ENCODE measurements at regions not wholly inside any gene's neighbourhood (a gene's known extent, or its start where the extent isn't known, plus 50 kb on each side); places are given as distances from the start of the nearest gene placed in this dataset.

DNA sequence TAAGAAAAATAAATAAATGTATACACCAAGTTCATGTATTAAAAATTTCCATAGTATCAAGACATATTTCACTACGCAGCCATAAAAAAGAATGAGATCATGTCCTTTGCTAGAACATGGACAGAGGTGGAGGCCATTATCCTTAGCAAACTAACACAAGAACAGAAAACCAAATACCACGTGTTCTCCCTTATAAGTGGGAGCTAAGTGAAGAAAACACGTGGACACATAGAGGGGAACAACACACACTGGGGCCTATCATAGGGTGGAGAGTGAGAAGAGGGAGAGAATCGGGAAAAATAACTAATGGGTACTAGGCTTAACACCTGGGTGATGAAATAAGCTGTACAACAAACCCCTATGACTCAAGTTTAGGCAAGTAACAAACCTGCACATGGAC is 552.4 kb upstream of the PBX1 start:
- no peak for DNase-seq (ENCODE audit: low read depth)

DNA sequence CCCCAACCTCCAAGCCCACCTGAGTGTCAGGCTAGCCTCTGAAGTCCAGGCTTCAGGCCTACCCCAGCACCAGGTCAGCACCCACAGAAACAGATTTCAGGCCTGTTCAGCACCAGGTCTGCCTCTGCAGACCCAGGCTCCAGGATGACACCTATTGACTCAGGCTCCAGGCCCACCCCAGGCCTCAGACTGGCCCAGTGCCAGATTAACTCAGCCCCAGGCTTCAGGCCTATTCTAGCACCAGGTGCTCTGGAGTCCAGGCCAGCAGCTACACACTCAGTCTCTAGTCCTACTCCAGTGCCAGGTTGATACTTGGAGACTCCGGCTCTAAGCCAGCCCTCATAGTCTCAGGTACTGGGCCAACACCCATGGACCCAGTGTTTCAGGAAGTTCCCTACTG is 541.7 kb upstream of the PBX1 start:
- H3K4me3 ChIP-seq (ENCODE audit: low read length): no peak overlapping the region
- TF ChIP-seq, protein P1, sequence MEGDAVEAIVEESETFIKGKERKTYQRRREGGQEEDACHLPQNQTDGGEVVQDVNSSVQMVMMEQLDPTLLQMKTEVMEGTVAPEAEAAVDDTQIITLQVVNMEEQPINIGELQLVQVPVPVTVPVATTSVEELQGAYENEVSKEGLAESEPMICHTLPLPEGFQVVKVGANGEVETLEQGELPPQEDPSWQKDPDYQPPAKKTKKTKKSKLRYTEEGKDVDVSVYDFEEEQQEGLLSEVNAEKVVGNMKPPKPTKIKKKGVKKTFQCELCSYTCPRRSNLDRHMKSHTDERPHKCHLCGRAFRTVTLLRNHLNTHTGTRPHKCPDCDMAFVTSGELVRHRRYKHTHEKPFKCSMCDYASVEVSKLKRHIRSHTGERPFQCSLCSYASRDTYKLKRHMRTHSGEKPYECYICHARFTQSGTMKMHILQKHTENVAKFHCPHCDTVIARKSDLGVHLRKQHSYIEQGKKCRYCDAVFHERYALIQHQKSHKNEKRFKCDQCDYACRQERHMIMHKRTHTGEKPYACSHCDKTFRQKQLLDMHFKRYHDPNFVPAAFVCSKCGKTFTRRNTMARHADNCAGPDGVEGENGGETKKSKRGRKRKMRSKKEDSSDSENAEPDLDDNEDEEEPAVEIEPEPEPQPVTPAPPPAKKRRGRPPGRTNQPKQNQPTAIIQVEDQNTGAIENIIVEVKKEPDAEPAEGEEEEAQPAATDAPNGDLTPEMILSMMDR (IDR thresholded peaks at IDR 0.05; ENCODE audit: insufficient read depth, low read depth, low read length, missing control alignments): no peak
- DNase-seq (ENCODE audit: low read depth): peak; percentile 1

More for the DNA sequence above, 552.4 kb upstream of the PBX1 start:
- H3K4me3 ChIP-seq (ENCODE audit: low read length): no peak overlapping the region
- TF ChIP-seq, protein P1 (IDR thresholded peaks at IDR 0.05; ENCODE audit: insufficient read depth, low read depth, low read length, missing control alignments): no peak

- TF ChIP-seq, protein P1 (IDR thresholded peaks at IDR 0.05; ENCODE audit: insufficient read depth, low read depth, low read length, missing control alignments): no peak
- no peak overlapping the region for H3K4me3 ChIP-seq (ENCODE audit: low read length)
Observed at GRCh38 chr1:164020391-164020790, 538.6 kb upstream of the PBX1 start.

DNA sequence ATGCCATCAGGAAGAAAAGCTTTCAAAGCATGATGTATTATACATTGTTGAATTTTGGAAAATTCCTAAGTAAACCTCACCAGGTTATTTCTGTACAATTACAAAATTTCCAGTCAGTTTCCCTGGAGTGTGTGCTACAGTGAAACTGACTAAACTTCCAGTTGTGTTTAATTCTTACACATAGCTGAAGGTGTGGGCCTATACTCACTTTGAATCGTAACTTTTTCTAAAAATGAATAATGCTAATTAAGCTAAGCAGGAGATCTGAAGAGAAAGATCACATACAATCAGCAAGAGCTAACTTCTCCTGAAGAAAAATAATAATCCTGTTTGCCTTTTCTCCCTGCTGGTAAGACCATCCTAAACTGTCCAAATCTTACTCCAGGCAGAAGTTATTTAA is 537.2 kb upstream of the PBX1 start:
- TF ChIP-seq, protein P1 (IDR thresholded peaks at IDR 0.05; ENCODE audit: insufficient read depth, low read depth, low read length, missing control alignments): no peak
- DNase-seq (ENCODE audit: low read depth): no peak

More at GRCh38 chr1:164020391-164020790, 538.6 kb upstream of the PBX1 start:
- DNase-seq (ENCODE audit: low read depth): no peak

GRCh38 chr1:164033782-164034181 is 525.2 kb upstream of the PBX1 start:
- no peak overlapping the region for H3K4me3 ChIP-seq (ENCODE audit: low read length)
- no peak for DNase-seq (ENCODE audit: low read depth)
- TF ChIP-seq, protein P1 (IDR thresholded peaks at IDR 0.05; ENCODE audit: insufficient read depth, low read depth, low read length, missing control alignments): no peak

More for the DNA sequence above, 537.2 kb upstream of the PBX1 start:
- H3K4me3 ChIP-seq (ENCODE audit: low read length): no peak overlapping the region

DNA sequence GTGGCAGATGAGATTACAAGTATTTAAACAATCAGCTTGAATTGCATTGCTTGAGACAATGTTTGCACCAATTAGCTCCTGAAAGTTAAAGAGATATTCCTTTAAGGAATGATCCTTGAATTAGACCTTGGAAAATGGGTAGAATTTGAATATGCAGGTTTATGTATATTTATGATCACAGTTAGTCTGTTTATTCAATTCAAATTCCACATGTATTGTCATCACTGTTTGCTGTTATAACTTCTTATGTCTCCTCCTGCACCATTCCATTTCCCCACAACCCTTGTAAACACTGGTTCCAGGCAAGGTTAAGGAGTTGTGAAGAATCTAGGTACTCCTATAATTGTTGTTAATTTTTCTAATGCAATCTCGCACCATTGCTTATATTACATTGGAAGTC is 518.2 kb upstream of the PBX1 start:
- TF ChIP-seq, protein P1 (IDR thresholded peaks at IDR 0.05; ENCODE audit: insufficient read depth, low read depth, low read length, missing control alignments): no peak
- H3K4me3 ChIP-seq (ENCODE audit: low read length): no peak overlapping the region
- no peak for DNase-seq (ENCODE audit: low read depth)

GRCh38 chr1:164051782-164052181 is 507.2 kb upstream of the PBX1 start:
- H3K4me3 ChIP-seq (ENCODE audit: low read length): no peak overlapping the region
- peak; percentile 1 for DNase-seq (ENCODE audit: low read depth)
- TF ChIP-seq, protein P1 (IDR thresholded peaks at IDR 0.05; ENCODE audit: insufficient read depth, low read depth, low read length, missing control alignments): no peak

Data from epithelial cell of esophagus (primary cell).